HG02938 (cell line): ENCODE measurements at regions not wholly inside any gene's neighbourhood (a gene's known extent, or its start where the extent isn't known, plus 50 kb on each side); places are given as distances from the start of the nearest gene placed in this dataset.
"Not testable (repeated sequence)": the region's sequence is repeated elsewhere in the genome, so short reads cannot be mapped to it uniquely, and the experiment has no call there.

ENCODE experiments used
- ATAC-seq: cut with Tn5 transposase; IDR thresholded peaks from one replicate; pipeline ENCODE4 v1.9.1; 2021; ENCODE audit warnings: mild to moderate bottlenecking, moderate library complexity; ENCODE audit not compliant: unreplicated experiment

GRCh38 chr2:58730764-58731487 is 489.8 kb upstream of the FANCL start:
- ATAC-seq: no peak

DNA sequence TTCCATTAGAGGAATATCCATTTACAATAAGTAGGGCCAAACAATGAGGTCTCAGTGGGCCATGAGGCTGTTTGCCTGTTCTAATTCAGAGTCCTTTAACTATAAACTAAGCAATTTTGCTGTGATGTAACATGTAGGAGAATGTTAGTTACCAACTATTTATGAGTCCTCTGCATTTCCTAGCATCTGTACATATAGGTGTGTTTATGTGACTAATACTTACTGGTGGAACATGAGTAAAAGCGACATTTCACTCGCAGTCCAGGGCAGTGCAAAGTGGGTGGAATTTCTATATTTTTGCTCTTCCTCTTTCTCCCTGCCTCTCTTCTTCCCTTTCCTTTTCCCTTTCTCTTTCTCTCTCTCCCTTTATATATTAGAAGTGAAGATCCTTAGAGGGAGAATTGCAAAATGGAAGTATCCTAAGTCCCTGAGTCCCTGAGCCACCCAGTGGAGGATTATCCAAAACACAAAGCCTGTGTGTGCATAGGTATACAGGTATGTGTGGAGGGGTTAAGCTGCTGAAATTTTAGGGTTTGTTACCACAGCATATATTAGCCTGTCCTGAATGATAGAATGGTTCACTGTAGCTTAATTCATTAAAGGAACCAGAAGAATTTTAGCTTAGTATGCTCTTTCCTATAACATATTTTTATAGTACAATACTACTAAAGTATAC is 487.0 kb upstream of the FANCL start:
- no peak for ATAC-seq

GRCh38 chr2:58721912-58722591 is 480.9 kb upstream of the FANCL start:
- ATAC-seq: no peak

DNA sequence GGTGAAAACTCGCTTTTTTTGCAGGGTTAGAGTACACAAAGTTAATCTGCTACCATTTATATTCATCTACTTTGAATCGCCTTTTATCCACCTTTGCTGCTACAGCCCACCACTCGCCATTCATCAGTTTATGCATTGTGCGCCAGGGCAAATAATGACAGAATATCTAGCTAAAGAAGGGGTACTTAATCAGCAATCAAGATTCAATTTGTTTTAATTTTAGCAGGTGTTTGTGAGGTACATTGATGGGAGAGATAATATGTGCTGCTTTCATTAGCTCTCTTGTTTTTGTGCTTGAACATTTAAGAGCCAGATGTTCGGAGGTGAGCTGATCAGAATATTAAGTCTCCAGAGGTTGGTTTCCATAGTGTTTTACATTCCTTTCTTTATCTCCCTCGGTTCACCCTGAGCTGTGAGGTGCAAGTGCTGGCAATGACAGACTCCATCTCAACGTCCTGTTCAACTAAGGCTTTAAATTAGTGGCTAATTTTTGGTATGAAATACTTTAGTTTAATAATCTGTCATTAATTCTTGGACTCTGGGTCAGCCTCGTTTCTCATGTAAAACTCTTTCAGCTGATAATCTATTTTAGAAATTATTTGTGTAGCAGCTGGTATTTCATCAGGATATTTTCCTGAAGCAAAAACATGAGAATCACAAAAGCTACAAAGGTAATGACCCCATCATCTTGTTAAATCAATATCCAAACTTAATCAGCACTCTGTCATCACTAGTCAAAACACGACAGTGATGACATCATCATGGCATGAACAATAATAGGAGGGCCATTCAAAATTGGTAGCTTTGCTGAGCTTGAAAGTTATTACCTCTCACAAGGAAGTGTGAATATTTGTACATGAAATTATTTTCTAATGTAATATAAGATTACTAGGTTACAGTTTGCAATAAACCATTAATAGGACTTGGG is 479.9 kb upstream of the FANCL start:
- ATAC-seq: no peak

DNA sequence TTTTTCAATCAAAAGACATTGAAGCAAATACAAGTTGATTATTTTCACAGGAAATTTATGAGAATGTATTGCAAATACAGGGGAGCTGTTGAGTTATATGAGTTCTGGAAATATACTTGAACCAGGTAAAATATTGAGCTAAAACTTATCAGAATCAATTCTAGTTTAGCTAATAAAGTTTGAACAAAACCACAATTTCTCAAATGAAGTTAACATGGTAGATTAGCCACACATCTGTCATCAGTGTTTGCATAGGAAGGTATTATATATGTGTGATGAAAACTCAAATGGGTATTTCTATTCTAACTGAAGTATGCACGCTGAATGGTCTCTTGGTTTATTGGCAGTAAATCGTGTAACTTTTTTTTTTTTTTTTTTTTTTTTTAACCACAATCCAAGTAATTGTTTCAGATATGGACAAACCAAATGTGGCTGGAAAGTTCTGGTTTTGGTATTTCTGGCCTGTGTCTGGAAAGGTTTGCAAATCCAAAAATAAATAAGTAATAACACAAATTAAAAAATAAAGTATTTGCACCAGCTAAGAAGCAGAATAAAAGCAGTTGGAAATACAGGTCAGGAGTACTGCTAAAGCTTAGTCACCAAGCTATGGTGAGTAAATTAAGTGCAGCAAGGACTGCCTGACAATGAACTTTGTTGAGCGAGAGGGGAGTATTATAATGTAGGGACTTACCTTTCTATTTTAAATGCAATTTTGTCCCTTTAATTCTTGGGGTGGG is 479.1 kb upstream of the FANCL start:
- no peak for ATAC-seq

DNA sequence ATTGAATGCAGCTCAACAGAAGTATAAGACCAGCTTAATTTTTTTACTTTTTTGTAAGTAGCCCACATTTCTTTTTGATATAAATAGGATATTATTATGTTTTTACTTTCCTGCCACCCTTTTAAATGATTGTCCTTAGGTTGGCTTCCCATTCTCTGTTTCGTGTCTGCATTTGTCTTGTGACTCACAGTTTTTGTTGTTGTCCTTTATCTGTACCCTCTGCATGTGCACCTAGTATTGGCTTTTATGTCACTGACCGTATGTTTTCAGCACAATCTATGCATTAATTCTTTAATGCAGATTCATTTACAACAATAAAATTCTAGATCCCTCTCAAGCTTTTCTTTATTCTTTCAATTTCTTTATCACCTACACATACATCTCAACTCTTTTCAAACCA is 474.2 kb upstream of the FANCL start:
- no peak for ATAC-seq

DNA sequence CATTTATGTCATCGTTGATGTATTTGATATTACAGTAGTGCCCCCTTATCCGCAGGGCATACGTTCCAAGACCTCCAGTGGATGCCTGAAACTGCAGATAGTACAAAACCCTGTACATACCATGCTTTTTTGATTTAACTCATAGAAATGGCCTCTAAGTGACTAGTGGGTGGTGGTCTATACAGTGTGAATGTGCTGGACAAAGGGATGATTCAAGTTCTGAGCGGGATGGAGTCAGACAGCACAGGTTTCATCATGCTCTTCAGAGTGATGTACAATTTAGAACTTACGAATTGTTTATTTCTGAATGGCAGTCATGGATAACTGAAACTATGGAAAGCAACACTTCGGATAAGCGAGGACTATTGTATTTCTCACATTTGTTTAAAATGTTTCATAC is 473.1 kb upstream of the FANCL start:
- ATAC-seq: no peak

DNA sequence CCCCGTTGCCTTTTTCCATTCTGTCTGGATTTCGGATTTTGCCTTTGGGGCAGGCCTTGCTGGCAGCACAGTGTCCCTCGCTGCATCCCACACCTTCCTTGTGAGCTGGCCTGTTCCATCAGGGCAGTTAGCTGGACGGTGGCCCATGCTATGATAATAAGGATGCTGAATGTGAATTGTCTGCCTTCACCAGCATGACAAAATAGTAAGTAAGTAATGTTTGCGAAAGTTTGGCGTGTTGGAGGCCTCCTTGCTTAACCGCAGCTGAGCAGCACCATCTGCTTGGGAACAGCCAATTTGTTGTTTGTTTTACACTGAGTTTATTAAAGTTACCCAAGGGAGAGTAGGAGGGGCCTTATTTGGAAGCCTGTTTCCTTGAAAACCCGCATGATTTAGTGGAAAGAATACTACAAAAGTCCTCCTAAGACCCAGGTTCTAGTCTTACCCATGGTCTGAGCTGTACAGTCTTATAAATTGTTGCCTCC is 469.7 kb upstream of the FANCL start:
- no peak for ATAC-seq

DNA sequence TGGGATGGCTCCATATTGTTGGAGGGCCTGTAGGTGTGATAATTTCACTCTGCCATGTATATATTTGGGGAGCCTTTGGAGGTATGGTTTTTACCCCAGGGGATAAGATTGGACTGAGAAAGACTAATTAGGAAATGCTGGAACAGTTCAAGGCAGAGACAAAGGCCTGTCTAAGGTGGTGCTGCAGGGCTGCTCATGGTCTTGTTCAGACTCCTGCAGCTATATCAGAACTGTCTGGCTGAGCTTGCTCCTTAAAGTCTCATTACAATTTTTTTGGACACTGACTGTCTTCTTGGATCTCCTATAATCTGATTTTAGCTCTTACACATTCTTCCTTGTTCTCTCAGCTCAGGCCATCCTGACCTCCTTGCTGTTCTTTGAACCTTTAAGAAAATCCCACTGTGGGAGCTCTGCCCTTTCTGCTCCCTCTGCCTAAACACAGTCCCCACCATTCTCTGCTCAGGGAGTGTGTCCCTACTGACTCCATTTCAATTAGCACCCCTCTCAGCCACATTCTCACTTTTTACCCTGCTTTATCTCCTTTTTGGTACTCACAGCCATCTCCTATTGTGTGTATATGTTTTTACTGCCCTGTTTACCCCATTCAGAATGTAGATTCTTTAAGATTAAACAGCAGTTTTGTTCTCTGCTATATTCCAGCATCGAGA is 468.7 kb upstream of the FANCL start:
- ATAC-seq: no peak

GRCh38 chr2:58709274-58709673 is 468.1 kb upstream of the FANCL start:
- no peak for ATAC-seq

GRCh38 chr2:58708565-58708964 is 467.4 kb upstream of the FANCL start:
- no peak for ATAC-seq

GRCh38 chr2:58702302-58702885 is 461.3 kb upstream of the FANCL start:
- ATAC-seq: no peak

DNA sequence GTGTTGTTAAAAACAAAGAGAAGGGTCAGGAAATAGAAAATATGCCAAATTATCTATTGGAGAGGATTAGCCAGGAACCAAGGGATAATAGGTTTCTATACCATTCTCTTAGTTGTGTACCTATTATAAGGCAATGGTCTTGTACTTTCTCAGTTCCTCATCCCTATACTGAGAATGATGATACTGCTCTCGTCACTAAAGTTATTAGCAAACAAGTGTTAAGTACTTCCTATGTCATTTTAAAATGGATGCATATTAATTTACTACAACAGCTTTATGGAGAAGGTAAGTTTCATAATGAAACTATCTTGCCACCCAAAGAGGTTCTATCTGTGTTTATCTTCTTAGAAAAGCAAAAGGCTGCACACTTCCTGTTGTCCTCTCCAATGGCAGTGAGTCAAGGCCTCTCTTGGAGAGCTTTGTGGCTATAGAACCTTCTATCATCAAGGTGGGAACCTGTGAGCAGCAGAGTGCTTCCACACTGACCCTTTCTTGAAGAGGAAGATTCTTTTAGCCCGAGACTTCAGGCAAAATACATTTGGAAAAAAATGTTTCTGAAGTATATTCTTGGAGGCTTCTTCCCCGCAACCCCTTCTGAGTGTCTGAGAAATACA is 460.7 kb upstream of the FANCL start:
- peak; percentile 65 for ATAC-seq

GRCh38 chr2:58700591-58700990 is 459.5 kb upstream of the FANCL start:
- no peak for ATAC-seq

- no peak for ATAC-seq
These were observed 458.3 kb upstream of the FANCL start for GRCh38 chr2:58699411-58699810.

DNA sequence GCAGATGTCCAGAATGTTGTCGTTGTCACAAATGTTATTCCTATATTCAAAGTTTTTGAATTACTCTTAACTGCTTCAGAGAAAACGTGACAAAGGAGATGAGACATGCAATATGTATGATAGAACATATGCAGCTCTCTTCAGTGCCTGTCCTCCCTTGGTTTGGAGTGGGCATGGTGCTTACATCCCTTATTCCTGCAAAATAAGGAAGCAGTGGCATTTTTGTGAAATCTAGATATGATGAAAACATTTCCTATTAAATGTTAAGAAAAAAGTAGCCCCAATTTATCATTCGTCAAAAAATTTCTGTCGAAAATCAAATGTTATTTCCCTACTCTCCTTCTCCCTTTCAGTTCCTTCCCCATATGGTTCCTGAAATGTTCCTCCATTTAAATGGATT is 457.5 kb upstream of the FANCL start:
- ATAC-seq: no peak

GRCh38 chr2:58694114-58694513 is 453.0 kb upstream of the FANCL start:
- not testable (repeated sequence) for ATAC-seq

DNA sequence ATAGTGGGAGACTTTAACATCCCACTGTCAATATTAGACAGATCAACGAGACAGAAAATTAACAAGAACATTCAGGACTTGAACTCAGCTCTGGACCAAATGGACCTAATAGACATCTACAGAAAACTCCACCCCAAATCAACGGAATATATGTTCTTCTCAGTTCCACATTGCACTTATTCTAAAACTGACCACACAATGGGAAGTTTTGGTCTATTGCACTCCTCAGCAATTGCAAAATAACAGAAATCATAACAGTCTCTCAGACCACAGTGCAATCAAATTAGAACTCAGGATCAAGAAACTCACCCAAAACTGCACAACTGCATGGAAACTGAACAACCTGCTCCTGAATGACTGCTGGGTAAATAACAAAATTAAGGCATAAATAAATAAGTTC is 449.9 kb upstream of the FANCL start:
- ATAC-seq: not testable (repeated sequence)

DNA sequence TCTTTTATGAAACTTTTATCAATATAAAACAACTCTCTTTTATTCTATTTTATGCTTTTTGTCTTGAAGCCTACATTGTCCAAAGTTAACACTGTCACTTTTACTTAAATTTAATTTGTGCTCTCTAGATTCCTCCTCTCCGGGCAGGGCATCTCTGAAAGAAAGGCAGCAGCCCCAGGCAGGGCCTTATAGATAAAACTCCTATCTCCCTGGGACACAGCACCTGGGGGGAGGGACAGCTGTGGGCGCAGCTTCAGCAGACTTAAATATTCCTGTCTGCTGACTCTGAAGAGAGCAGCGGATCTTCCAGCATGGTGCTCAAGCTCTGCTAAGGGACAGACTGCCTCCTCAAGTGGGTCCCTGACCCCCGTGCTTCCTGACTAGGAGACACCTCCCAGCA is 447.7 kb upstream of the FANCL start:
- no peak for ATAC-seq
